Neural cell (in vitro differentiated cells): ENCODE measurements at regions not wholly inside any gene's neighbourhood (a gene's known extent, or its start where the extent isn't known, plus 50 kb on each side); places are given as distances from the start of the nearest gene placed in this dataset.

Experiments
- MXI1 ChIP-seq: fragments of 450-650 bp; conservative IDR thresholded peaks from 2 replicates; pipeline ENCODE4 v1.6.1; 2014; ENCODE audit warnings: antibody characterized with exemption, mild to moderate bottlenecking; ENCODE audit not compliant: poor library complexity, severe bottlenecking
- POLR2AphosphoS5 ChIP-seq: IDR thresholded peaks from 2 replicates; pipeline ENCODE4 v1.6.1; 2012

DNA sequence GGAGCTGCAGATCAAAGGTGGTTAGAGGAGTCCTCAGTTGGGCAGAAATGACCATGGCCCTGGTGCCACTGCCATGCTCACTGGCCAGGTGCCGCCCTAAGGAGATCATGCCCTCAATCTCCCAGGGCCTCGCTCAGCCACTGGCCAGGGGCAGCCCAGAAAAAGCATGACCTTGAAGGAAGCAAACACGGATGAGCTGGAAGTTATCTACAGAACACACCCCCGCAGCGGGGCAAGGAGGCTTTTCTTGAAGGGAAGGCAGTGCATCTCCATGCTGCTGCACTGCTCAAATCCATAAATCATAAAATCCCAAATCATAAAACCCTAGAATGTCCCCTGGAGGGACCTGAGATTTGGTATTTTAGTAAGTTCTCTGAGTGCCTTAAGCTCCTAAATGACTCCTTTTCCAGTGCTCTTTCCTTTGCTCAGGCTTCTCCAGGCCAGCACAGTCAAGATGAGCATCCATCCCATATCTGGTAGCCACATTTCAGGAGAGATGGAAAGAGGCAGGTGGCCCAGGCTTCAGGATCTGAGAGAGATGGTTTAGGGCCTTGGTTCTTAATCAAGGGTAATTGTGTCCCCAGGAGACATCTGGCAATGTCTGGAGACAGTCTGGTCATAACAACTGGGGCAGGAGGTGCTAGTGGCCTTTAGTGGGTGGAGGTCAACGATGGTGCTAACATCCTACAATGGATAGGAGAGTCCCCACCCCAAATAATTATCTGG is 217.3 kb downstream of the RBM19 start:
- TF ChIP-seq POLR2AphosphoS5 (no peak), MXI1 (no peak)
